UCSD-AML1 (cell line): ENCODE measurements at regions not wholly inside any gene's neighbourhood (a gene's known extent, or its start where the extent isn't known, plus 50 kb on each side); places are given as distances from the start of the nearest gene placed in this dataset.

Source experiments
- DNase-seq: peaks from one replicate; lab custom pipeline; 2025; ENCODE audit not compliant: unreplicated experiment; lab: John Stamatoyannopoulos, UW

DNA sequence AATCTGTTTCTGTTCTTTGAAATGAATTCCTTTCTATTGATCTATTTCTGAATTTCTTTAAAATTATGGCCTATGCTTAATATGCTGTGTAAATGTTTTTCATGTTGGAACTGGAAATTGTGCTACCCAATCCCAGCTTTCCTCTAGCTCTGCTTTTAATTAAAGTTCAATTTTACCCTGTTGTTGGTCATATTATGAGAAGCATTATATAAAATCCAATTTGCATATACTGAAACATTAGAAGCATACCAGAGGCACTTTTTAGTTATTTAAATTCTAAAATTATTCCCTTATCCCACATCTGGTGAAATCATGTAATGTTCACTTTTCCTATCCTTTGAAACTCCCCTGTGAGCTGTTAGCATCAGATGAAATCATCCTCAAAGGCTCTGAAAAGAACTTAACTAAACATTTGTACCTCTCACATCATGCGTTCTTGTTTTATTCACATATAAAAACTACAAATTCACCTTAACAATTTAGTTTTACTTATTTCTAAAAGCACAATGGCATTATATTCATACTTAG lies 160.6 kb upstream of the COL21A1 start:
- DNase-seq, result no peak

GRCh38 chr6:56406276-56407269 lies 159.2 kb upstream of the COL21A1 start:
- no peak for DNase-seq

- DNase-seq, result no peak
Measured at GRCh38 chr6:56404599-56404998, 157.2 kb upstream of the COL21A1 start.

DNA sequence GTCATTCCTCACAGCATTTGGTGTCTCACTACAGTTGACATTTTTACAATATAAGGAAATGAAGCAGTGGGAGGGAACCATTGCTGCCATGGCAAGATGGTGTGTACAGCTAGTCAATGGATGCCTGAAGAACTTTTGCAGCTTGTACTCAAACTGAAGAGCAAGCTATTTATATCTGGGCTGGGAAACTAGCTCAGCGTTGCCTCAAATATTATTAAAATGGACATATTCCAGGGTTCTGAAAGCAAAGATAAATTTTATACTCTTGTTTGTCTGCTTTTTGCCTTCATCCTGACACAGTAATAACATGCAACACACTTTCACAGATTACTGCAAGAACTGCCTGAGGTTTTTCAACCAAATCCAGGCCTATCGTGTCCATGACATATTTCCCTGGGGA lies 156.4 kb upstream of the COL21A1 start:
- no peak for DNase-seq

DNA sequence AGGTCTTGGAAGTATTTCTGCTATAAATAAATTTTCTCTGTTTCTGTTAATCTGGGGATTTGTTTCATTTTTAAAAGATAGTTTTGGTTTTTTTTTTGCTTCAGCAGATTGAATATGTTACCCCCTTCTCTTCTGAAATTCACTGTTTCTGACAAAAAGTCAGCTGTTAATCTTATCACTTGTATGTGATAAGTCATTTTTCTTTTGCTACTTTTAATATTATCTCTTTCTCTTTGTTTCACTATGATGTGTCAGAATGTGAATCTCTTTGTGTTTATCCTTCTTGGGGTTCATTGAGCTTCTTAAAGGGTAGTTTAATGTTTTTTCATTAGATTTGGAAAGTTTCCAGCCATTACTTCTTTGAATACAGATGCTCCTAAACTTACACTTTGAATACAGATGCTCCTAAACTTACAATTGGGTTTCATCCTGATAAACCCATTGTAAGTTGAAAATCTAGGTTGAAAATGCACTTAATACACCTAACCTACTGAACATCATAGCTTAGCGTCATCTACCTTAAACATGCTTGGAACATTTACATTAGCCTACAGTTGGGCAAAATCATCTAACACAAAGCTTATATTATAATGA lies 154.2 kb upstream of the COL21A1 start:
- no peak for DNase-seq

- DNase-seq, result no peak
Measured at GRCh38 chr6:56400273-56400672, 152.9 kb upstream of the COL21A1 start.

GRCh38 chr6:56399672-56400263 lies 152.4 kb upstream of the COL21A1 start:
- no peak for DNase-seq

DNA sequence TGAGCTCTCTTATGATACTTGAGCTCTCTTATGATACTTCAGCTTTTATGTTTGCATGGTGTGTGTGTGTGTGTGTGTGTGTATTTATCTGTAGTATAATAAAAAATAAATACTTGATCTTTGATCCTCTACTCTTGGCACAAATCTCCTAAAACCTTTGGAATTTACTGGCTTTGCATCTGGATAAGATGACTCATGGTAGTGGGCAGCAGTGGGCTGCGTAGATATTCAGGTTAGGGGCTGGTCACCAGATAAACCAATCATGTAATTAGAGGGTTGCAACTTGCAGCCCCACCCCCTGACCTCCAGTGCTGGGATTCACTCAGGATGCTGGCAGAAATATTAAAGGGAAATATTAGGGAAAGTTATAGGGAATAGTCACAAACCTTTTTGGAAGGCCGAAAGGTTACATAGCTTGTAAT lies 151.9 kb upstream of the COL21A1 start:
- DNase-seq, result no peak

DNA sequence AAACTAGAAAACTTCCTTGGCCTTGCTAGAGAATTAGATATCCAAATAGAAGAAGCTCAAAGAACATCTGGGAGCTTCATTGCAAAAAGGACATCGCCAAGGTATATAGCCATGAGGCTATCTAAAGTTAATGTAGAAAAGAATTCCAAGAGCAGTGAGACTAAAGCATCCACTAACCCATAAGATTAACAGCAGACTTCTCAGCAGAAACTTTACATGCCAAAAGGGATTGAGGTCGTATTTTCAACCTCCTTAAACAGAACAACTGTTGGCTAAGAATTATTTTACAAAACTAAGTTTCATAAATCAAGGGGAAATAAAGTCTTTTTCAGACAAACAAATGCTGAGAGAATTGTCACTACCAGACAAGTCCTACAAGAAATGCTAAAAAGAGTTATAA lies 149.1 kb upstream of the COL21A1 start:
- no peak for DNase-seq

DNA sequence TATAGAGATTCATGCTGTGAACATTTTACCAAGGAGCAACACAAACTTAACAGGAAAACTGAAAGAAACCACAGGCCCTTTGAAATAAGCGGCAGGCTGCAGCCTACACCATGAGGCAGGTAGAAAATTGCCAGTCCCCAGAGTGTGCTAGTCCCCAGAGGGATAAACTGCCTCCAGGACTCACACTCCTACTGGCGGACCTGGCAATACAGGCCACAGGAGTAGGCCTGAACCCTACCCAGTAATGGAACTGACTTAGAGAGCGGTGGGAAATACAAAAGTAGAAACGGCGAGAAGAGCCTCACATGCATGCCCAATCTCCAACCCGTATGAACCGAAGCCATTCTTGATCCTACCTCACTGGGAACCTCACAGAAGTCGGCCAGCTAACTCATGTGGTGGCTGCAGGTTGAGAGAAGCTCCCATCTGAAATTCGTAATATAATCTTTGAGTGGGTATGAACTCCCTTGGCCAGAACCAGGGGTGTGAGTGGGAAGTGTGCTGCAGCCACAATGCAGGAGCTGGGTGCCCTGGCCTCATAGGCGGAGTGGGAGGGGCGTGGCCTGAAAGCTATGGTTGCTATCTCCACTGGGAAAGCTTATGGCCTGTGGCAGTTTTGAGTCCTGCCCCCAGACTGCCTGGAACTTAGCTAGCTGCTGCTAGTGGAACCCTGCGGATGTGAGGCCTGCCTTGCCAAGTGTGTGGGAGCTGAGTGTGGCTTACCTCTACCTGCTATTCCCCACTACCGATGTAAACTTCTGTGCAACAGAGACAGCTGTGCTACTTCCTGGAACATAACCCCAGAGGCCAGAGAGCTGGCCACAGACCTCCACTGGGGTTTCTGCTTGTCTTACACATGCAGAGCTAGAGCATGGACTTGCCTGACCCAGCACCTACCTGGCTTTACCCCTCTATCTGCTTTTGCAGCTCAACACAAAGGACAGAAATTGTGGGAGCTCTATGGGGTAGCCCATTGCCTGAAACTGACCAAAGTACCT lies 146.5 kb upstream of the COL21A1 start:
- no peak for DNase-seq

DNA sequence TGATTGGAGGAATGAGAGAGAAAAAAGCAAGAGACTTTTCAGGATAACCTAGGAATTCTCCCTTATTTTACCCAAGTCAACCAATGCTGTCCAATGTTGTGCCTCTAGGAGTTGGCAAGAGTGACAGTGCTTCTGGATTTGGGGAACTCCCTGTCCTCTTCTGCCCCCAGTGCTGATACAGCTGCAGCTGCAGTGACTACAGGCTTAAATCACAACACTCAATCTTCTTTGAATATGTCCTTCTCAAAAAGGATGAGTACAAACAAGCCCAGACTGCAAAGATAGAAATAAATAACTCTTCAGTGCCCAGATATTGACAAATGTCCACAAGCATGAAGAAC lies 141.0 kb upstream of the COL21A1 start:
- DNase-seq, result no peak

DNA sequence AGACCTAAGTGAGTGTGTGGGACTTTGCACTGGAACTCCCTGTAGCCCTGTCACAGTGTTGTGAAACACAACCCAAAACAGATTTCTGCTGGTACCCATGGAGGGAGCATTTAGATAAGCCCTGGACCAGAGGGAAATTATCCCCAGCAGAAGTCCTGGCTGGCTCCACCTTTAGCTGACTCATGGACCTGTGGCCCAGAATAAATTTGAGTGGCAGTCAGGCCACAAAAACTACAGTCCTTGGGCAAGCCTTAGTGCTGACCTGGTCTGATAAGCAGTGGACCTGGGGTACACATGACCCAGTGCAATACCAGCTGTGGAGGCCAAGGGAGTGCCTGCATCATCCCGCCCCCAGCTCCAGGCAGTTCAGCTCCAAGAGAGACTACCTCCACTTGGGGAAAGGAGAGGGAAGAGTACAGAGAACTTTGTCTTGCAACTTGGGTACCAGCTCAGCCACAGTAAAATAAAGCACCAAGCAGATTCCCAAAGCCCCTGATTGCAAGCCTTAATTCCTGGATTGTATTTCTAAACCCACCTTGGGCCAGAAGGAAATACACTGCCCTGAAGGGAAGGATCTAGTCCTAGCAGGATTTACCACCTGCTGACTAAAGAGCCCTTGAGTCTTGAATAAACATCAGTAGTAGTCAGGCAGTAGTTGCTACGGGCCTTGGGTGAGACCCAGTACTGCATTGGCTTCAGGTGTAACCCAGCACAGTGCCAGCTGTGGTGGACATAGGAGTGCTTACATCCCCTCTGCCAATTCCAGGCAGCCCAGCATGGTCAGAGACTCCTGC lies 140.4 kb upstream of the COL21A1 start:
- DNase-seq, result no peak

- no peak for DNase-seq
Measured at GRCh38 chr6:56386717-56387116, 139.3 kb upstream of the COL21A1 start.

DNA sequence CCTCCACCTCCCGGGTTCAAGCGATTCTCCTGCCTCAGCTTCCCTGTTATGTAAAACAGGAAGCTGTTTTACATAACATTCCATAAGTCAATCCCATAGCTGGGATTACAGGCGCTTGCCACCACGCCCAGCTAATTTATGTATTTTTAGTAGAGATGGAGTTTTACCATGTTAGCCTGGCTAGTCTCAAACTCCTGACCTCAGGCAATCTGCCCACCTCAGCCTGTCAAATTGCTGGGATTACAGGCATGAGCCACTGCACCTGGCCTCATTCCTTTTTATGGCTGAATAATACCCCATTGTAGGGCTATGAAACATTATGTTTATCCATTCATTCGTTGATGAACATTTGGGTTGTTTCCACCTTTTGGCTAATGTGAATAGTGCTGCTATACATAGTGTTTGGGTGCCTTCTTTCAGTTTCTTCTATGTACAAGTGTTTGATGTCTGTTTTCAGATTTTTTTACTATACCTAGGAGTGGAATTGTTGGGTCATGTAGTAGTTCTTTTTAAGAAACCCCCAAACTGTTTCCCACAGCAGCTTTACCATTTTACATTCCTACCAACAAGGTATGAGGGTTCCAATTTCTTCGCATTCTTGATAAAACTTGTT lies 138.7 kb upstream of the COL21A1 start:
- DNase-seq, result no peak

DNA sequence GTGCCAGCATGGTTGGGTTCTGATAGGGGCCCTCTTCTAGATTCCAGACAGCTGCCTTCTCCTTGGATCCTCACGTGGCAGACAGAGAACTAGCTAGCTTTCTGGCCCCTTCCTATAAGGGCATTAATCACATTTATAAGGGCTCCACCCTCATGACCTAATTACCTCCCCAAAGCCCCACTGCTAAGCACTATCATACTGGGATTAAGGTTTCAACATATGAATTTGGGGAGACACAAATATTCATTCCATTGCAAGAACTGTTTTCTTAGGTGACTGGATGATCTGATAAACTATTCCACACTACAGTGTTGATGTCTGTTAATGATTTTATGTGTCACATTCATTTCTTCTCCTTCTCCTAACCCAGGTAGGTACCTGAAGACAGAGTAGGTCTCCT lies 135.8 kb upstream of the COL21A1 start:
- no peak for DNase-seq

DNA sequence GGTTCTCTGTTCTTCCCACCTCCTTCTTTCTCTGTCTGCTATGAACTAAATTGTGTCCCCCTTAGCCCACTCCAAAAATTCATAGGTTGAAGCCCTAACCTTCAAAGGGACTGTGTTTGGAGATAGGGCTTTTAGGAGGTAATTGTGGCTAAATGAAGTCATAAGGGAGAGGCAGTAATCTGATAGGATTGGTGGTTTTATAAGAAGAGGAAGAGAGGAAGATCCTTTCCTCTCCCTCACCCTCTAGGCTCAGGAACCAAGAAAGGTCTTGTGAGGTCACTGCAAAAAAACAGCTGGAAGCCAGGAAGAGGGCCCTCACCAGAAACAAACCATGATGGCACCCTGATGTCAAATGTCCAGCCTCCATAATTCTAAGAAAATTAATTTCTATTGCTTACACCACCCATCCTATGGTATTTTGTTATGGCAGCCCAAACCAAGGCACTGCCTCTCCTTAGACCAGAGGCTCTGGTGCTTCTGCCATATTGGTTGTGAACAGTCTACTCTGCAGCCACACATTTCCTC lies 135.1 kb upstream of the COL21A1 start:
- no peak for DNase-seq

DNA sequence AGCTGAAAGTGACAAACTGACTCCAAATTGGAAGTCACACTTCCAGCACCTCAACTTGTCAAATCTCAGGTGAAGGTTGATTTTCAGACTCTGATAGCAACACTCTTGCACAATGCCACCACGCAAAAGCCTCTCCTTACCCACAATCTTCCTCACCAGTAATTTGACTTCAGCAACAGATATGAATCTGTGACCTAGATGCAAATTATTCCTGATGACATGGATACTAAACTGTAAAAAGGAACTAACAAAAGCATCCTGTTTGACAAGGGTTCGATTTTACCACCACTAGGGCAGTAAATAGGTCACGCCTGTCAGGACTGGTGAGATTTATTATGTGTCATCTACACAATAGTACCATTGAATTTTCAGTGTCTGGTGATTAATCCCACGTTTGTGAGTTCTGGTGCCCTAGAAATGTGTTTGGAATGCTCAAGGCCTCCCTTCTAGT lies 134.4 kb upstream of the COL21A1 start:
- no peak for DNase-seq

DNA sequence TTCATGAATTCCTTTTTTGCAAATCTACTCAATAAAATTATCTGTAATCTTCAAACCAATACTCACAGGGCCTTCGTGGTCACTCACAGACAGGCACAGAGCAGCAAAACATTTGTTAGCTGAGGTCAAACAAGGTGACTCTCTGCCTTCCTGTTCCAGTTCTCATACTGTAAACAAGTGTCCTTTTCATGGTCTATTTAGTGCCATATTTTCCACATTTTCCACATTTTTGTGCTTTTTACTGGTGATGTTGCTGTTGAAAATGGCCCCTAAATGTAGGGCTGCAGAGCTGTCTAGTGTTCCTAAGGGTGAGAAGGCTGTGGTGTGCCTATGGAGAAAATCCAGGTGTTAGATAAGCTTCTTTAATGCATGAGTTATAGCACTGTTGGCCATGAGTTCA lies 133.1 kb upstream of the COL21A1 start:
- DNase-seq, result no peak

DNA sequence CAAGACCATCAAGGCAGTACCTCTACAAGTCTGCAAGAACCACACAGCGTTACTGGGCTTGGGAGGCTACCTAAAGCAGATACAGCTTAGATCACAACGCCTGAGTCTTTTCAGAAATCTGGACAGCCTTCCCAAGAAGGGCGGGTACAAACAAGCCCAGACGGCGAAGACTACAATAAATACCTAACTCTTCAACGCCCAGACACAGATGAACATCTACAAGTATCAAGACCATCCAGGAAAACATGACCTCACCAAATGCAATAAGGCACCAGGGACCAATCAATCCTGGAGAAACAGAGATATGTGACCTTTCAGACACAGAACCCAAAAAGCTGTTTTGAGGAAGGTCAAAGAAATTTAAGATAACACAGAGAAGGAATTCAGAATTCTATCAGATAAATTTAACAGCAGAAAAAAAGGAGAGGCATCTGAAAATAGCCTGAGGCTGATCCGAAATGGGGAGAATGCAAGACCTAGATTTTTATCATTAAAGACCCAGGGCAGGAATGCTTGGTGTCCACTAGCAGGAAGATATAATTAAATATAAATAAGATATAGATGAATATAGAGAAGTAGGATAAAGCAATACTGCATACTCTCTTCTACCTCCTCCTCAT lies 131.7 kb upstream of the COL21A1 start:
- DNase-seq, result no peak
